Transverse colon (tissue), 4 donors: ENCODE measurements at regions not wholly inside any gene's neighbourhood (a gene's known extent, or its start where the extent isn't known, plus 50 kb on each side); places are given as distances from the start of the nearest gene placed in this dataset.

ENCODE experiments used
- DNase-seq: peaks from one replicate; pipeline ENCODE4 v3.0.0-alpha.2; 2019
- H3K27ac ChIP-seq, 4 donors: fragments of 200-600 bp; sonication (generic); 2 replicates each; pipeline ENCODE4 v1.5.1; 2016 to 2018; ENCODE audit warnings: inconsistent platforms in 4 of 4
- H3K27me3 ChIP-seq: fragments of 200-600 bp; sonication (generic); 2 replicates; pipeline ENCODE4 v1.5.1; 2017; ENCODE audit warnings: inconsistent platforms
- H3K36me3 ChIP-seq, 4 donors: fragments of 200-600 bp; sonication (generic); 2 replicates each; pipeline ENCODE4 v1.5.1; 2017 to 2019; ENCODE audit warnings: inconsistent platforms in 4 of 4
- H3K4me1 ChIP-seq, 4 donors: fragments of 200-600 bp; sonication (generic); 2 replicates each; pipeline ENCODE4 v1.5.1; 2017 to 2020; ENCODE audit warnings: inconsistent platforms in 4 of 4
- H3K4me3 ChIP-seq, 4 donors: fragments of 200-600 bp; sonication (generic); 1 replicate in 1 of 4; 2 replicates in 3 of 4; pipeline versions ENCODE4 v1.5.1 to v1.6.1; 2017 to 2019; ENCODE audit warnings: inconsistent platforms in 4 of 4
- H3K9me3 ChIP-seq, 2 donors: fragments of 200-600 bp; sonication (generic); 2 replicates each; pipeline ENCODE4 v1.5.1; 2017 to 2019; ENCODE audit warnings: inconsistent platforms in 2 of 2
- CTCF ChIP-seq, 5 experiments: fragments of 200-600 bp in 3 of 5; fragments of 450-650 bp in 2 of 5; sonication (generic) in 3 of 5; IDR thresholded peaks; 1 replicate in 2 of 5; 2 replicates in 3 of 5; pipeline ENCODE4 v1.5.1; 2016 to 2017; ENCODE audit warnings: antibody characterized with exemption in 5 of 5, inconsistent platforms in 3 of 5, mild to moderate bottlenecking in 2 of 5, moderate library complexity in 1 of 5
- EP300 ChIP-seq: sonication (generic); formaldehyde crosslinking; IDR thresholded peaks from one replicate; pipeline ENCODE4 v1.6.1; 2017; ENCODE audit warnings: antibody characterized with exemption, low read depth
- POLR2A ChIP-seq: fragments of 450-650 bp; IDR thresholded peaks from one replicate; pipeline ENCODE4 v1.6.1; 2016; ENCODE audit warnings: antibody characterized with exemption, mild to moderate bottlenecking, moderate library complexity
- POLR2AphosphoS5 ChIP-seq, 3 donors: sonication (generic); formaldehyde crosslinking; IDR thresholded peaks; one replicate each; pipeline ENCODE4 v1.6.1; 2016; ENCODE audit warnings: antibody characterized with exemption in 3 of 3
- WGBS, 2 donors: methylation state at CpG; one replicate each; pipeline ENCODE4 v1.1.5; 2018; ENCODE audit warnings: low coverage in 1 of 2; 5-methylcytosine and 5-hydroxymethylcytosine counted together
- in situ Hi-C, 4 donors: fragments of 200-750 bp; cut with MboI; loops; one replicate each; pipeline versions ENCODE4 v1.15.0 to v1.15.1; 2017; ENCODE audit warnings: low sequenced_read_pairs in 3 of 4, low pct_ligation_motif_present in 1 of 4, low pct_unique_long_range_greater_than_20kb in 1 of 4
- intact Hi-C: fragments of 100-400 bp; cut with DNase I; formaldehyde crosslinking; loops from one replicate; pipeline ENCODE4 v1.15.1; 2023; ENCODE audit warnings: low total_unique reads

GRCh38 chr2:147792966-147793617 is 51.7 kb upstream of the ACVR2A start:
- no peak for TF ChIP-seq POLR2A
- no peak for TF ChIP-seq CTCF (IDR thresholded peaks at IDR 0.05)
- TF ChIP-seq POLR2AphosphoS5 (IDR thresholded peaks at IDR 0.05), result no peak
- TF ChIP-seq EP300, result no peak
- Histone ChIP-seq H3K4me3 (no peak overlapping the region), H3K4me1 (no peaks in the 10 kb centered on the region), H3K9me3 (no peaks in the 10 kb centered on the region), H3K36me3 (no peaks in the 10 kb centered on the region), H3K27me3 (no peaks in the 10 kb centered on the region), H3K27ac (no peak overlapping the region)
- WGBS, 2 donors, result 67 to 80% methylated on average over 1 to 2 of the region's 2 CpGs
- in situ Hi-C loops (no loop called here), intact Hi-C loops (no loop called here)
- no peak for DNase-seq

- no peak for DNase-seq
- H3K9me3 ChIP-seq, result no peaks in the 10 kb centered on the region
- 76% methylated on average over 2 of the region's 2 CpGs; no CpG with 5 or more reads in 1 of the 2 donors for WGBS, 2 donors
- no peaks in the 10 kb centered on the region for H3K4me1 ChIP-seq
- no peaks in the 10 kb centered on the region for H3K27me3 ChIP-seq
- H3K36me3 ChIP-seq, result no peaks in the 10 kb centered on the region
- no peak overlapping the region for H3K4me3 ChIP-seq
- in situ Hi-C loops (no loop called here), intact Hi-C loops (no loop called here)
- no peak overlapping the region for H3K27ac ChIP-seq
- TF ChIP-seq POLR2A (no peak), CTCF (IDR thresholded peaks at IDR 0.05) (no peak), EP300 (no peak), POLR2AphosphoS5 (IDR thresholded peaks at IDR 0.05) (no peak)
Observed at GRCh38 chr2:147790580-147790979, 54.2 kb upstream of the ACVR2A start.

- intact Hi-C loops, result no loop called here
- 48 to 64% methylated on average over 3 of the region's 3 CpGs for WGBS, 2 donors
- no peak for DNase-seq
- TF ChIP-seq CTCF (IDR thresholded peaks at IDR 0.05), result no peak
- TF ChIP-seq POLR2A, result no peak
- TF ChIP-seq EP300, result no peak
- TF ChIP-seq POLR2AphosphoS5 (IDR thresholded peaks at IDR 0.05), result no peak
- no peak overlapping the region for H3K4me3 ChIP-seq
- H3K36me3 ChIP-seq, result no peaks in the 10 kb centered on the region
- no peaks in the 10 kb centered on the region for H3K27me3 ChIP-seq
- no peak overlapping the region for H3K27ac ChIP-seq
- H3K9me3 ChIP-seq, result no peaks in the 10 kb centered on the region
- H3K4me1 ChIP-seq, result no peaks in the 10 kb centered on the region
- in situ Hi-C loops, result no loop called here
Observed at GRCh38 chr2:147789720-147790119, 55.1 kb upstream of the ACVR2A start.

GRCh38 chr2:147789287-147789686 is 55.5 kb upstream of the ACVR2A start:
- H3K4me1 ChIP-seq, result no peaks in the 10 kb centered on the region
- intact Hi-C loops, result no loop called here
- no peak for TF ChIP-seq CTCF (IDR thresholded peaks at IDR 0.05)
- no peak for TF ChIP-seq EP300
- no peak for TF ChIP-seq POLR2AphosphoS5 (IDR thresholded peaks at IDR 0.05)
- no peak for TF ChIP-seq POLR2A
- no peak overlapping the region for H3K27ac ChIP-seq
- in situ Hi-C loops, result no loop called here
- H3K36me3 ChIP-seq, result no peaks in the 10 kb centered on the region
- WGBS, 2 donors, result 75 to 80% methylated on average over 1 to 2 of the region's 2 CpGs
- no peaks in the 10 kb centered on the region for H3K9me3 ChIP-seq
- DNase-seq, result no peak
- H3K27me3 ChIP-seq, result no peaks in the 10 kb centered on the region
- H3K4me3 ChIP-seq, result no peak overlapping the region
